Neural cell (in vitro differentiated cells): ENCODE measurements at regions not wholly inside any gene's neighbourhood (a gene's known extent, or its start where the extent isn't known, plus 50 kb on each side); places are given as distances from the start of the nearest gene placed in this dataset.

Experiments used
- H2AFZ ChIP-seq: fragments of 200-600, 300-800 bp; sonication (generic), shearing (Covaris generic); 2 replicates; pipeline ENCODE4 v1.6.0; 2014; ENCODE audit warnings: low read depth, mild to moderate bottlenecking, antibody characterized with exemption, low read length, moderate library complexity
- H3F3A ChIP-seq: fragments of 200-600 bp; shearing (Covaris generic); 2 replicates; pipeline ENCODE4 v1.6.1; 2016; ENCODE audit warnings: mild to moderate bottlenecking, moderate library complexity, mixed read lengths, antibody characterized with exemption, low read length; ENCODE audit not compliant: insufficient read depth, poor library complexity, severe bottlenecking
- H3K27ac ChIP-seq: fragments of 200-600, 300-800 bp; sonication (generic), shearing (Covaris generic); 2 replicates; pipeline ENCODE4 v1.5.1; 2014; ENCODE audit warnings: mild to moderate bottlenecking, low read length, moderate library complexity
- H3K27me3 ChIP-seq: fragments of 300-800, 200-600 bp; sonication (generic), shearing (Covaris generic); 2 replicates; pipeline ENCODE4 v1.6.0; 2014; ENCODE audit warnings: mild to moderate bottlenecking, low read depth, low read length, moderate library complexity; ENCODE audit not compliant: insufficient read depth
- H3K36me3 ChIP-seq: fragments of 300-800, 200-600 bp; sonication (generic), shearing (Covaris generic); 2 replicates; pipeline ENCODE4 v1.5.1; 2014; ENCODE audit warnings: mild to moderate bottlenecking, antibody characterized with exemption, low read length, moderate library complexity; ENCODE audit not compliant: insufficient read depth
- H3K4me2 ChIP-seq: fragments of 300-800, 200-600 bp; sonication (generic), shearing (Covaris generic); 2 replicates; pipeline ENCODE4 v1.6.0; 2014; ENCODE audit warnings: mild to moderate bottlenecking, low read length
- H3K4me3 ChIP-seq: fragments of 300-800, 200-600 bp; sonication (generic), shearing (Covaris generic); 2 replicates; pipeline ENCODE4 v1.5.1; 2014; ENCODE audit warnings: mild to moderate bottlenecking, low read length, moderate library complexity
- H3K79me2 ChIP-seq: fragments of 200-600 bp; shearing (Covaris generic); replicated peaks from 2 replicates; pipeline ENCODE4 v1.6.0; 2014; ENCODE audit warnings: mild to moderate bottlenecking, low read length, moderate library complexity; ENCODE audit not compliant: insufficient read depth
- H3K9ac ChIP-seq: fragments of 300-800, 200-600 bp; sonication (generic), shearing (Covaris generic); 2 replicates; pipeline ENCODE4 v1.6.1; 2016; ENCODE audit warnings: mild to moderate bottlenecking, low read length, mixed read lengths
- H3K9me2 ChIP-seq: fragments of 200-600 bp; shearing (Covaris generic); 2 replicates; pipeline ENCODE4 v1.6.1; 2016; ENCODE audit warnings: mild to moderate bottlenecking, low read length, mixed read lengths; ENCODE audit not compliant: insufficient read depth
- H3K9me3 ChIP-seq: fragments of 200-600, 300-800 bp; sonication (generic), shearing (Covaris generic); 2 replicates; pipeline ENCODE4 v1.6.1; 2016; ENCODE audit warnings: mild to moderate bottlenecking, mixed run types, low read length, moderate library complexity, mixed read lengths
- H4K20me1 ChIP-seq: fragments of 200-600 bp; shearing (Covaris generic); 2 replicates; pipeline ENCODE4 v1.6.1; 2016; ENCODE audit warnings: mild to moderate bottlenecking, mixed run types; ENCODE audit not compliant: insufficient read depth
- CTCF ChIP-seq: fragments of 450-650 bp; IDR thresholded peaks from 2 replicates; pipeline ENCODE4 v1.5.1; 2014; ENCODE audit warnings: antibody characterized with exemption, mild to moderate bottlenecking, moderate library complexity; ENCODE audit not compliant: poor library complexity, severe bottlenecking
- EP300 ChIP-seq: fragments of 450-650 bp; conservative IDR thresholded peaks from 2 replicates; pipeline ENCODE4 v1.6.1; 2014; ENCODE audit warnings: antibody characterized with exemption, mild to moderate bottlenecking, moderate library complexity; ENCODE audit not compliant: poor library complexity, severe bottlenecking
- EZH2 ChIP-seq: fragments of 200-600, 300-800 bp; shearing (Covaris generic), sonication (generic); IDR thresholded peaks from 2 replicates; pipeline ENCODE4 v1.6.1; 2014; ENCODE audit warnings: antibody characterized with exemption, low read length, borderline replicate concordance, mild to moderate bottlenecking; ENCODE audit not compliant: insufficient read depth, poor library complexity, severe bottlenecking
- MXI1 ChIP-seq: fragments of 450-650 bp; conservative IDR thresholded peaks from 2 replicates; pipeline ENCODE4 v1.6.1; 2014; ENCODE audit warnings: antibody characterized with exemption, mild to moderate bottlenecking; ENCODE audit not compliant: poor library complexity, severe bottlenecking
- POLR2AphosphoS5 ChIP-seq: IDR thresholded peaks from 2 replicates; pipeline ENCODE4 v1.6.1; 2012
- RAD21 ChIP-seq: fragments of 450-650 bp; conservative IDR thresholded peaks from 2 replicates; pipeline ENCODE4 v1.6.1; 2014; ENCODE audit warnings: antibody characterized with exemption, mild to moderate bottlenecking, moderate library complexity
- REST ChIP-seq: IDR thresholded peaks from 2 replicates; pipeline ENCODE4 v1.6.1; 2012; ENCODE audit warnings: borderline replicate concordance
- SMC3 ChIP-seq: fragments of 450-650 bp; conservative IDR thresholded peaks from 2 replicates; pipeline ENCODE4 v1.6.1; 2014; ENCODE audit warnings: antibody characterized with exemption, mild to moderate bottlenecking, moderate library complexity; ENCODE audit not compliant: poor library complexity
- TAF1 ChIP-seq: IDR thresholded peaks from 2 replicates; pipeline ENCODE4 v1.6.1; 2012; ENCODE audit warnings: low read depth

GRCh38 chr4:14262221-14262620 lies 634.7 kb upstream of the BOD1L1 start:
- no peaks in the 10 kb centered on the region for H3K36me3 ChIP-seq
- H3K9me3 ChIP-seq, result no peaks in the 10 kb centered on the region
- no peak overlapping the region for H3K27ac ChIP-seq
- no peak for TF ChIP-seq TAF1
- no peak for TF ChIP-seq REST
- TF ChIP-seq POLR2AphosphoS5, result no peak
- TF ChIP-seq RAD21, result no peak
- TF ChIP-seq CTCF, result no peak
- TF ChIP-seq SMC3, result no peak
- TF ChIP-seq MXI1, result no peak
- TF ChIP-seq EZH2, result no peak
- TF ChIP-seq EP300, result no peak
- H3K79me2 ChIP-seq, result no peaks in the 10 kb centered on the region
- no peaks in the 10 kb centered on the region for H3F3A ChIP-seq
- no peaks in the 10 kb centered on the region for H3K9me2 ChIP-seq
- H3K4me3 ChIP-seq, result no peak overlapping the region
- no peaks in the 10 kb centered on the region for H3K27me3 ChIP-seq
- H4K20me1 ChIP-seq, result no peaks in the 10 kb centered on the region
- H3K4me2 ChIP-seq, result no peak overlapping the region
- H2AFZ ChIP-seq, result no peak overlapping the region
- no peak overlapping the region for H3K9ac ChIP-seq

- Histone ChIP-seq H3K36me3 (no peaks in the 10 kb centered on the region), H4K20me1 (no peaks in the 10 kb centered on the region), H2AFZ (no peak overlapping the region), H3K9me2 (no peaks in the 10 kb centered on the region), H3K4me2 (no peak overlapping the region), H3K27me3 (no peaks in the 10 kb centered on the region), H3K79me2 (no peaks in the 10 kb centered on the region), H3K27ac (no peak overlapping the region), H3F3A (no peaks in the 10 kb centered on the region), H3K4me3 (no peak overlapping the region), H3K9me3 (no peaks in the 10 kb centered on the region), H3K9ac (no peak overlapping the region)
- no peak for TF ChIP-seq CTCF
- TF ChIP-seq POLR2AphosphoS5, result no peak
- no peak for TF ChIP-seq EZH2
- no peak for TF ChIP-seq EP300
- TF ChIP-seq SMC3, result no peak
- TF ChIP-seq MXI1, result no peak
- no peak for TF ChIP-seq TAF1
Measured at GRCh38 chr4:14264437-14264836, 636.9 kb upstream of the BOD1L1 start.
